ENCODE measurements at regions not wholly inside any gene's neighbourhood (a gene's known extent, or its start where the extent isn't known, plus 50 kb on each side); places are given as distances from the start of the nearest gene placed in this dataset.

- intact Hi-C loops (cut with DNase I; ENCODE audit: low total_unique reads), result no loop called here
Observed at GRCh38 chr7:24133691-24134090, 150.3 kb upstream of the NPY start.

GRCh38 chr7:24134535-24134934 lies 149.5 kb upstream of the NPY start:
- intact Hi-C loops (cut with DNase I; ENCODE audit: low total_unique reads), result no loop called here
- no peak for DNase-seq (ENCODE audit: low spot score in 2 of 2)
- H3K4me3 ChIP-seq (ENCODE audit: low read depth, poor library complexity, severe bottlenecking), result no peak overlapping the region
- WGBS, 2 donors, result 90 to 96% methylated on average over 4 of the region's 4 CpGs
- no peak for TF ChIP-seq CTCF (IDR thresholded peaks at IDR 0.05)
- TF ChIP-seq POLR2A (IDR thresholded peaks at IDR 0.05), result no peak

More at GRCh38 chr7:24133691-24134090, 150.3 kb upstream of the NPY start:
- no peak for DNase-seq (ENCODE audit: low spot score in 2 of 2)
- H3K4me3 ChIP-seq (ENCODE audit: low read depth, poor library complexity, severe bottlenecking), result no peak overlapping the region
- TF ChIP-seq CTCF (IDR thresholded peaks at IDR 0.05) (no peak), POLR2A (IDR thresholded peaks at IDR 0.05) (no peak)
- 62 to 84% methylated on average over 4 of the region's 4 CpGs for whole genome bisulfite sequencing, 2 donors

- DNase-seq (ENCODE audit: low spot score in 2 of 2), result no peak
- H3K4me3 ChIP-seq (ENCODE audit: low read depth, poor library complexity, severe bottlenecking), result no peak overlapping the region
- TF ChIP-seq POLR2A (IDR thresholded peaks at IDR 0.05) (no peak), CTCF (IDR thresholded peaks at IDR 0.05) (no peak)
- WGBS, 2 donors, result 69 to 70% methylated on average over 4 of the region's 4 CpGs
- intact Hi-C loops (cut with DNase I; ENCODE audit: low total_unique reads), result no loop called here
Observed at GRCh38 chr7:24135003-24135817, 148.8 kb upstream of the NPY start.

- intact Hi-C loops (cut with DNase I; ENCODE audit: low total_unique reads), result no loop called here
- no peak for DNase-seq (ENCODE audit: low spot score in 2 of 2)
- WGBS, 2 donors, result 73 to 82% methylated on average over 3 of the region's 3 CpGs
- H3K4me3 ChIP-seq (ENCODE audit: low read depth, poor library complexity, severe bottlenecking), result no peak overlapping the region
- TF ChIP-seq CTCF (IDR thresholded peaks at IDR 0.05) (no peak), POLR2A (IDR thresholded peaks at IDR 0.05) (no peak)
Observed at GRCh38 chr7:24137338-24137737, 146.7 kb upstream of the NPY start.

- no peak overlapping the region for H3K4me3 ChIP-seq (ENCODE audit: low read depth, poor library complexity, severe bottlenecking)
- intact Hi-C loops (cut with DNase I; ENCODE audit: low total_unique reads), result no loop called here
- TF ChIP-seq POLR2A (IDR thresholded peaks at IDR 0.05) (no peak), CTCF (IDR thresholded peaks at IDR 0.05) (no peak)
- DNase-seq (ENCODE audit: low spot score in 2 of 2), result no peak
Observed at GRCh38 chr7:24138343-24138742, 145.6 kb upstream of the NPY start.

- no peak for DNase-seq (ENCODE audit: low spot score in 2 of 2)
- H3K4me3 ChIP-seq (ENCODE audit: low read depth, poor library complexity, severe bottlenecking), result no peak overlapping the region
- intact Hi-C loops (cut with DNase I; ENCODE audit: low total_unique reads), result no loop called here
- TF ChIP-seq POLR2A (IDR thresholded peaks at IDR 0.05) (no peak), CTCF (IDR thresholded peaks at IDR 0.05) (no peak)
- WGBS, 2 donors, result 68 to 77% methylated on average over 4 of the region's 4 CpGs
Observed at GRCh38 chr7:24140001-24140400, 144.0 kb upstream of the NPY start.

Data from lower leg skin (tissue), 4 donors.